Stimulated activated naive CD4-positive, alpha-beta T cell (primary cell): ENCODE measurements at regions not wholly inside any gene's neighbourhood (a gene's known extent, or its start where the extent isn't known, plus 50 kb on each side); places are given as distances from the start of the nearest gene placed in this dataset.
"Not testable (repeated sequence)": the region's sequence is repeated elsewhere in the genome, so short reads cannot be mapped to it uniquely, and the experiment has no call there.

Experiments used
- DNase-seq, 6 experiments: peaks; one replicate each; lab custom pipeline; 2025; lab: John Stamatoyannopoulos, UW

GRCh38 chr3:10665592-10665991, 150.4 kb upstream of the SLC6A11 start:
- no peak for DNase-seq

- DNase-seq = no peak
Observed at GRCh38 chr3:10666621-10667020, 149.4 kb upstream of the SLC6A11 start.

DNA sequence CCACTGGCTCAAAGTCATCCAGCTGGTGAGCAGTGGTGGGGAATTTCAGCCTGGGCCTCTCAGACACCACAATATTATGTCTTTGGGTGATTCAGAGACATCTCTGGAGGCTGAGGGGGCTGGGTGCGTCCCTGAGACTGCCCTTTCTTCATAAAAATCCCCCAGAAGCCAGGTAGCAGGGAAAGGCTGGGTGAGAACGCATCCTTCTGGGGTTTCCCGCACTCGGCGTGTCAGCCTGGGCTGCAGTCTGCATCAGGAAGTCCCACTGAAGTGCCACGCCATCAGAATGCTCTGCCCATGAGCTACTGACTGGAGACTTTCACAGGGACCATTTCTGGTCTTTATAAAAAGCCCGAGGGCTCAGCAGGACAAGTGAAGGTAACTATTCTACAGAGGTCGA, 148.8 kb upstream of the SLC6A11 start:
- DNase-seq = no peak

- DNase-seq = no peak
Observed at GRCh38 chr3:10667901-10668476, 148.0 kb upstream of the SLC6A11 start.

DNA sequence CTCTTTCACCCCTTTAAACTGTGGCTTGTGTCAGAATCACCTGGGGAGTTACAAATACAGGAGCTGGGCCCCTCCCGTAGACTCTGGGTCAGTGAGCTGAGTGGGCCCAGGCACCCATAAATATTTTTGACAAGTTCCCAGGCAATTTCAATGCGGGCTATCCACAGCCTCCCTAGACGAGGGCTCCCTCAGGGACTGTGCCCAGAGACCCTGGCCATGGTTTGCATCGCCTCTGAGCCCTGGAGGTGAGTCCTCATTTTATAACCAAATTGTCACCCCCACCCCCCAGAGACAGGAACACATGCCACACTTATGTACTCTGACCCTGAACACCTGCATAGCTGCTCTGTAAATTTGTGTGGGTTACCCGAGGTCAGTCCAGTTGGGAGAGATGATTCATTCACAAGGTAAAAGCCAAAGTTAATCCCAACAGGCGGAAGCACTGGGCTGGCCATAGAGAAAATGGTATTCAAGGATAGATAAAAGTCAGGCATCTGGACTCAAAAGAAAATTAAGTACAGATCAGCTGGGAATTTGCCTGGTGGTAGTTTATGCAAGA, 146.5 kb upstream of the SLC6A11 start:
- DNase-seq = no peak

DNA sequence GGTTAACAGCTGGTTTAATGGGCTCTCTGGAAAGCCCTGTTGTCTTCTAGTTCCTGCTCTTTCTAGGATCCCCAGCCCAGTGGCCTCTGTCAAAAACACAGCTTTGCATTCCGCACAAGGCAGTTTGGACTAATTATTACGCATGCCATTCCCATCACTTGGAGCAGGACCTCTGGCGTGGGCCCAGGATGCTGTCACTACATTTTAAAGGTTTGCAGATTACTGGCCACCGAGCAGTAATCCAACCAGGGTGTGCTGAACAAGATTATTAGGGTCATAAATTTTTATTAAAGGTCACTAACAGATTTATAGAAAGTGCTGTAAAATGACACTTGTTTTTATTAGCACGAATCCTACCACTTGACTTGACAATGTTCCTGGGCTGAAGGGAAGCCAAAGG, 143.6 kb upstream of the SLC6A11 start:
- DNase-seq = no peak

GRCh38 chr3:10674578-10674977, 141.4 kb upstream of the SLC6A11 start:
- no peak for DNase-seq

DNA sequence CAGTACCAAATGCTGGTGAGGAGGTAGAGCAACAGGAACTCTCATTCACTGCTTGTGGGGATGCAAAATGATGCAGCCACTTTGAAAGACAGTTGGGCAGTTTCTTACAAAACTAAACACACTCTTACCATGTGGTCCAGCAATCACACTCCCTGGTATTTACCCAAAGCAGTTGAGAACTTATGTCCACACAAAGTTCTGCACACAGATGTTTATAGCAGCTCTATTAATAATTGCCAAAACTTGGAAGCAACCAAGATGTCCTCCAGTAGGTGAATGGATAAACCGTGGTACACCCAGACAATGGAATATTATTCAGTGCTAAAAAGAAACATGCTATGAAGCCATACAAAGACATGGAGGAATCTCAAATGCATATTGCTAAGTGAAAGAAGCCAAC, 139.1 kb upstream of the SLC6A11 start:
- DNase-seq = no peak

DNA sequence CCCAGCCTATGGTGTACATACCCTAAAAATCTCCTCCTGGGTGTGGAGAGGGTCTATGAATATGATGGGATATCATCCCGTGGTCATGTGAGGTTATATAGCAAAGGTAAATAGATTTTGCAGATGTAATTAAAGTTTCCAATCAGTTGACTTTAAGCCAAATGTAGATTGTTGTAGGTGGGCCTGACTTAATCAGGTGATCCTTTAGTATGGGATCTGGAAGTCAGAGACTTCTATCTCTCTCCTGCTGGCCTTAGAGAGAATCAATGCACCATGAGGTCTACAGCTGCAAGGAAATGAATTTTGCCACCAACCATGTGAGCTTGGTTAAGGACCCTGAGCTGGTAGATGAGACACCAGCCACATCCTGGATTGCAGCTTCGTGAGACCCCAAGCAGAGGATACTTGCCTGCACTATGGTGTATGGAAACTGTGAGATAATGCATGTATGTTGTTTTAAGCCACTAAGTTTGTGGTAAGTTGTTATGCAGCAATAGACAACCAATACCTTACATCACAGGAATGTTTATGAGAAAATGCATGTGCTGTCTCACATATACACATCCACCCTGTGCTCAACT, 137.1 kb upstream of the SLC6A11 start:
- no peak for DNase-seq

GRCh38 chr3:10680796-10681195, 135.2 kb upstream of the SLC6A11 start:
- DNase-seq = no peak

DNA sequence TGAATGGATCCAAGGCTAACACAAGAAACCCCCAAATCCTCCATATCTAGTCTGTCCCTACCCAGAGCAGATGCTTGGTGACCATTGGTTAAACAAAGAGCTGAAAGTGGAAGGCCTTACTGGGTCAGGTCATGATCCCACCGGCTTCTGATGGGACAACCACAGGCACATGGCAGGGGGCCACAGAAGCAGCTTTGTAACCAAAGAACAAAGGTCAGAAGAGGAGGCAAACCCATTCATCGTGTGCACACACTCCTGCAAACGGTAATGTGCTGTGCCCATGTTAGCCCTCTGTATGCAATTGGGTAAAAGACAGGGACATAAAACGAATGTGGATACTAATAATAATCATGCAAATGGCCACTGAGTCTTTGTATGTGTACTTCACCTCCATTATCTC, 133.3 kb upstream of the SLC6A11 start:
- no peak for DNase-seq

DNA sequence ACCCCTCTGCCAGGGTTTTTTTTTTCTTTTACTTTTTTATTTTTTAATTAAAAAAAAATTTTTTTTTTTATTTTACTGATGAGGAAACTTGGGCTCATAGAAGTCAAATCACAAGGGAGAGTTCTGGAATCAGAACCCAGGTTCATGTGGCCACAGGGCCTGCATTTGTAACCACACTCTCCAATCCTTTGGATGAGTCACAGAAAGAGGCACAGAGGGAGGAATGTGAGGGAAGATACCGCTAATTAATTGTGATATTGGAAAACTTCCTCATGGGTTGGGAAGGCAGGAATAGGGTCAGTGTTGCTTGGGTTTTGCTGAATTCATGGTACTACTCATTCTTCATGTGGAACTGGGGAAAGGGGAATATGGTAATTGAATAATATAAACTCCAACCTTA, 132.9 kb upstream of the SLC6A11 start:
- DNase-seq = no peak

DNA sequence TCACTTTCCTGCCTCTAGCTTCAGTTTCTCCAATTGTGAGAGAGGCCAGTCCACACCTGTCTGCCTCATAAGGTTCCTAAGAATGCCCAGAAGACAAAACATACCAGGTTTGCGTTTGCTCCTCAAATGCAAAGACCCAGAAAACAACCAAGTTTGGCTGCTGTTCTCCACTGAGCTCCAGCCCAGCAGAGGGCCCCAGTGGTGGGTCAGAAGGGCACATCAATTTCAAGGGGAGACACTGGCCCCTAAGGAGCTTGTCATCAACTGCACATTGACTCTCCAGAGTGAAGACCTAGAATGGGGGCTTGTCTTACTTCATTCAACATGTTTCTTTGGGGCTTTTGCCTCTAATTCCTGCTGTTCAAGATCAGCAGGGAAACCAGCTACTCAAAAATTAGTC, 127.9 kb upstream of the SLC6A11 start:
- DNase-seq = no peak

- no peak for DNase-seq
Observed at GRCh38 chr3:10688548-10689172, 127.4 kb upstream of the SLC6A11 start.

GRCh38 chr3:10692039-10692622, 123.9 kb upstream of the SLC6A11 start:
- DNase-seq = no peak

- DNase-seq = no peak
Observed at GRCh38 chr3:10693457-10693856, 122.6 kb upstream of the SLC6A11 start.

GRCh38 chr3:10694179-10694578, 121.8 kb upstream of the SLC6A11 start:
- DNase-seq = no peak

DNA sequence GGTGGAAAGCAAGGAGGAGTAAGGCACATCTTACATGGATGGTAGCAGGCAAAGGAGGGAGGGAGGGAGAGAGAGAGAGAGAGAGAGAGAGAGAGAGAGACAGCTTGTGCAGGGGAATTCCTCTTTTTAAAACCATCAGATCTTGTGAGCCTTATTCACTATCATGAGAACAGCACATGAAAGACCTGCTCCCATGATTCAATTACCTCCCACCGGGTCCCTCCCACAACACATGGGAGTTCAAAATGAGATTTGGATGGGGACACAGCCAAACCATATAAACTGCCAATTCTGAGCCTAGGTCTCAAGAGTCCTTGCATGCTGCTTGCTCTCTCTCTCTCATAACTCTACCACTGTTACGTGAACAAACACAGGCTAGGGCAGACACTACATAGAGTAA, 120.8 kb upstream of the SLC6A11 start:
- not testable (repeated sequence) for DNase-seq

GRCh38 chr3:10695595-10696285, 120.3 kb upstream of the SLC6A11 start:
- DNase-seq = no peak

DNA sequence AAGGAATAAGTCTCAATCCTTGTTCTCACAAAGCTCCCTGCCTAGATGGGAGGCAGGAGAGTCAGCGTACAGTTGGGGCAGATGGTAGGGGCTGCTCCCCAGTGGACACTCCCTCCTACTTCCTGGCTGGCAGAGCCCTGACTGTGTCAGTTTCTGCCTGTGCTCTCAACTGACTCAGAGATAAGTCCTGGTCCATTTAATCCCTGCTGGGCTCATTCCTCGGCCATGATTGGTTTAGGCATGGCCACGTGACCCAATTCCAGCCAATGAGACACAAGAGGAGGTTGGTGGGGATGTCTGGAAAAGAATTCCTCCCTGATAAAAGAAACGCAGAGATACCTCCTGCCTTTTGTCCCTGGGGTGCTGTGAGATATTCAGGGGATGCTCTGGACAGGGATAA, 118.1 kb upstream of the SLC6A11 start:
- DNase-seq = no peak

GRCh38 chr3:10700821-10701220, 115.2 kb upstream of the SLC6A11 start:
- no peak for DNase-seq

DNA sequence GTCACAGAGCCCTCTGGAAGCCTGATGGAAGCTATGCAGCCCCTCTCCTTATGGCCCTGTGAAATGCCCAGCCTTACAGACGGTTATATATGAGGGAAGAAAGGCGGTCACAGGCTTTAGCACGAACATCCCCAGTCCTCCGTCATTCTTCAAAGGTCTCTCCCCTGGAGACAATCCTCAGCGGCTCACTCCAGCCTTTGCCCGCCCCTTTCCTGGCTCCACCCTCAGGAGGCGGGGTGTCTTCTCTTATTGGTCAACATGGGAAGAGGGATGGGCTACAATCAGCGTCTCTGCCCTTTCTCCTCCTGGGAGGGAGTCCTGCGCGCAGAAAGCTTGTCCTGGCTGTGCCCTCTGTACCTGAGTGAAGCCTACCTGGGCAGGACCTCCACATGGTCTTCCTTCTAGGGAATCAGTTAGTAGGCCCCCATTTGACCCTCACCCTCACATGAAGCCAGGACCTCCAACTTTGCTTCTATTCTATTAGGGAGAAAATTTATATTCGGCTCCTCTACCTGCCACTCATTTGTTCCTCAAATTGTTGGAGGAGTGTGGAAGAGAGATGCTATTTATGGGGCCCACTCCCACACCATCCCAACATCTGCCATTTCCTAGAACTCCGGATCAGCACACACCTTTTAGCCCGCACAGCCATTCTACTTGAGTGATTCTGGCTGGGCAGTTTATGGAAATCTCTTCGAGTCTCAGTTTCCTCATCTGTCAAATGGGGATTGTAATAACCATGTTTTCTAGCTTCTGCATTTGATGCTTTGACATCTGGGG, 112.9 kb upstream of the SLC6A11 start:
- DNase-seq = no peak
